ENCODE measurements at regions not wholly inside any gene's neighbourhood (a gene's known extent, or its start where the extent isn't known, plus 50 kb on each side); places are given as distances from the start of the nearest gene placed in this dataset.
"Not testable (repeated sequence)": the region's sequence is repeated elsewhere in the genome, so short reads cannot be mapped to it uniquely, and the experiment has no call there.

- H3K4me3 ChIP-seq (ENCODE audit: low read depth in 1 of 2, low read length in 2 of 2); H3K9me3 ChIP-seq (ENCODE audit: control insufficient read depth in 1 of 2, low read length in 2 of 2); H3K4me1 ChIP-seq (ENCODE audit: control insufficient read depth in 1 of 2, insufficient read depth in 2 of 2, low read length in 2 of 2); H3K27ac ChIP-seq (ENCODE audit: low read depth, low read length); H3K9ac ChIP-seq (ENCODE audit: low read depth in 1 of 2, low read length in 2 of 2); H3K36me3 ChIP-seq (ENCODE audit: control insufficient read depth in 1 of 2, insufficient read depth in 2 of 2, low read length in 2 of 2); H3K27me3 ChIP-seq (ENCODE audit: control insufficient read depth in 1 of 2, insufficient read depth in 2 of 2, low read length in 2 of 2): not testable (repeated sequence)
Measured at GRCh38 chr18:22764005-22764404, 169.1 kb upstream of the RBBP8 start.

GRCh38 chr18:22765896-22766295, 167.2 kb upstream of the RBBP8 start:
- Histone ChIP-seq H3K9ac (ENCODE audit: low read depth in 1 of 2, low read length in 2 of 2) (no peak overlapping the region), H3K4me3 (ENCODE audit: low read depth in 1 of 2, low read length in 2 of 2) (no peak overlapping the region)

GRCh38 chr18:22767653-22768052, 165.5 kb upstream of the RBBP8 start:
- Histone ChIP-seq H3K9me3 (ENCODE audit: control insufficient read depth in 1 of 2, low read length in 2 of 2) (no peaks in the 10 kb centered on the region), H3K4me1 (ENCODE audit: control insufficient read depth in 1 of 2, insufficient read depth in 2 of 2, low read length in 2 of 2) (no peaks in the 10 kb centered on the region), H3K36me3 (ENCODE audit: control insufficient read depth in 1 of 2, insufficient read depth in 2 of 2, low read length in 2 of 2) (no peaks in the 10 kb centered on the region), H3K4me3 (ENCODE audit: low read depth in 1 of 2, low read length in 2 of 2) (no peak overlapping the region), H3K9ac (ENCODE audit: low read depth in 1 of 2, low read length in 2 of 2) (no peak overlapping the region), H3K27ac (ENCODE audit: low read depth, low read length) (no peak overlapping the region), H3K27me3 (ENCODE audit: control insufficient read depth in 1 of 2, insufficient read depth in 2 of 2, low read length in 2 of 2) (no peaks in the 10 kb centered on the region)

More at GRCh38 chr18:22765896-22766295, 167.2 kb upstream of the RBBP8 start:
- no peaks in the 10 kb centered on the region for H3K36me3 ChIP-seq (ENCODE audit: control insufficient read depth in 1 of 2, insufficient read depth in 2 of 2, low read length in 2 of 2)
- H3K9me3 ChIP-seq (ENCODE audit: control insufficient read depth in 1 of 2, low read length in 2 of 2), result no peaks in the 10 kb centered on the region
- no peaks in the 10 kb centered on the region for H3K4me1 ChIP-seq (ENCODE audit: control insufficient read depth in 1 of 2, insufficient read depth in 2 of 2, low read length in 2 of 2)
- H3K27me3 ChIP-seq (ENCODE audit: control insufficient read depth in 1 of 2, insufficient read depth in 2 of 2, low read length in 2 of 2), result no peaks in the 10 kb centered on the region
- H3K27ac ChIP-seq (ENCODE audit: low read depth, low read length), result no peak overlapping the region

- H3K27ac ChIP-seq (ENCODE audit: low read depth, low read length), result no peak overlapping the region
- no peaks in the 10 kb centered on the region for H3K27me3 ChIP-seq (ENCODE audit: control insufficient read depth in 1 of 2, insufficient read depth in 2 of 2, low read length in 2 of 2)
- no peaks in the 10 kb centered on the region for H3K9me3 ChIP-seq (ENCODE audit: control insufficient read depth in 1 of 2, low read length in 2 of 2)
- H3K4me1 ChIP-seq (ENCODE audit: control insufficient read depth in 1 of 2, insufficient read depth in 2 of 2, low read length in 2 of 2), result no peaks in the 10 kb centered on the region
- H3K36me3 ChIP-seq (ENCODE audit: control insufficient read depth in 1 of 2, insufficient read depth in 2 of 2, low read length in 2 of 2), result no peaks in the 10 kb centered on the region
- no peak overlapping the region for H3K4me3 ChIP-seq (ENCODE audit: low read depth in 1 of 2, low read length in 2 of 2)
- H3K9ac ChIP-seq (ENCODE audit: low read depth in 1 of 2, low read length in 2 of 2), result no peak overlapping the region
Measured at GRCh38 chr18:22773944-22774343, 159.2 kb upstream of the RBBP8 start.

- H3K27me3 ChIP-seq (ENCODE audit: control insufficient read depth in 1 of 2, insufficient read depth in 2 of 2, low read length in 2 of 2), result no peaks in the 10 kb centered on the region
Measured at GRCh38 chr18:22778996-22779395, 154.1 kb upstream of the RBBP8 start.

GRCh38 chr18:22783245-22783644, 149.9 kb upstream of the RBBP8 start:
- no peaks in the 10 kb centered on the region for H3K4me1 ChIP-seq (ENCODE audit: control insufficient read depth in 1 of 2, insufficient read depth in 2 of 2, low read length in 2 of 2)
- no peak overlapping the region for H3K9ac ChIP-seq (ENCODE audit: low read depth in 1 of 2, low read length in 2 of 2)
- H3K4me3 ChIP-seq (ENCODE audit: low read depth in 1 of 2, low read length in 2 of 2), result no peak overlapping the region
- H3K27me3 ChIP-seq (ENCODE audit: control insufficient read depth in 1 of 2, insufficient read depth in 2 of 2, low read length in 2 of 2), result no peaks in the 10 kb centered on the region
- H3K36me3 ChIP-seq (ENCODE audit: control insufficient read depth in 1 of 2, insufficient read depth in 2 of 2, low read length in 2 of 2), result no peaks in the 10 kb centered on the region
- no peaks in the 10 kb centered on the region for H3K9me3 ChIP-seq (ENCODE audit: control insufficient read depth in 1 of 2, low read length in 2 of 2)
- no peak overlapping the region for H3K27ac ChIP-seq (ENCODE audit: low read depth, low read length)

More at GRCh38 chr18:22778996-22779395, 154.1 kb upstream of the RBBP8 start:
- Histone ChIP-seq H3K9ac (ENCODE audit: low read depth in 1 of 2, low read length in 2 of 2) (no peak overlapping the region), H3K36me3 (ENCODE audit: control insufficient read depth in 1 of 2, insufficient read depth in 2 of 2, low read length in 2 of 2) (no peaks in the 10 kb centered on the region), H3K27ac (ENCODE audit: low read depth, low read length) (no peak overlapping the region), H3K4me1 (ENCODE audit: control insufficient read depth in 1 of 2, insufficient read depth in 2 of 2, low read length in 2 of 2) (no peaks in the 10 kb centered on the region), H3K9me3 (ENCODE audit: control insufficient read depth in 1 of 2, low read length in 2 of 2) (no peaks in the 10 kb centered on the region), H3K4me3 (ENCODE audit: low read depth in 1 of 2, low read length in 2 of 2) (no peak overlapping the region)

GRCh38 chr18:22783662-22784076, 149.5 kb upstream of the RBBP8 start:
- no peak overlapping the region for H3K27ac ChIP-seq (ENCODE audit: low read depth, low read length)
- no peaks in the 10 kb centered on the region for H3K36me3 ChIP-seq (ENCODE audit: control insufficient read depth in 1 of 2, insufficient read depth in 2 of 2, low read length in 2 of 2)
- no peak overlapping the region for H3K4me3 ChIP-seq (ENCODE audit: low read depth in 1 of 2, low read length in 2 of 2)
- H3K4me1 ChIP-seq (ENCODE audit: control insufficient read depth in 1 of 2, insufficient read depth in 2 of 2, low read length in 2 of 2), result no peaks in the 10 kb centered on the region
- H3K9me3 ChIP-seq (ENCODE audit: control insufficient read depth in 1 of 2, low read length in 2 of 2), result no peaks in the 10 kb centered on the region
- H3K9ac ChIP-seq (ENCODE audit: low read depth in 1 of 2, low read length in 2 of 2), result no peak overlapping the region
- no peaks in the 10 kb centered on the region for H3K27me3 ChIP-seq (ENCODE audit: control insufficient read depth in 1 of 2, insufficient read depth in 2 of 2, low read length in 2 of 2)

GRCh38 chr18:22789052-22789451, 144.1 kb upstream of the RBBP8 start:
- Histone ChIP-seq H3K4me3 (ENCODE audit: low read depth in 1 of 2, low read length in 2 of 2) (no peak overlapping the region), H3K27ac (ENCODE audit: low read depth, low read length) (no peak overlapping the region), H3K9me3 (ENCODE audit: control insufficient read depth in 1 of 2, low read length in 2 of 2) (no peaks in the 10 kb centered on the region), H3K9ac (ENCODE audit: low read depth in 1 of 2, low read length in 2 of 2) (no peak overlapping the region), H3K27me3 (ENCODE audit: control insufficient read depth in 1 of 2, insufficient read depth in 2 of 2, low read length in 2 of 2) (no peaks in the 10 kb centered on the region), H3K36me3 (ENCODE audit: control insufficient read depth in 1 of 2, insufficient read depth in 2 of 2, low read length in 2 of 2) (no peaks in the 10 kb centered on the region), H3K4me1 (ENCODE audit: control insufficient read depth in 1 of 2, insufficient read depth in 2 of 2, low read length in 2 of 2) (no peaks in the 10 kb centered on the region)

GRCh38 chr18:22789600-22789999, 143.5 kb upstream of the RBBP8 start:
- H3K4me1 ChIP-seq (ENCODE audit: control insufficient read depth in 1 of 2, insufficient read depth in 2 of 2, low read length in 2 of 2), result no peaks in the 10 kb centered on the region
- no peak overlapping the region for H3K4me3 ChIP-seq (ENCODE audit: low read depth in 1 of 2, low read length in 2 of 2)
- no peak overlapping the region for H3K27ac ChIP-seq (ENCODE audit: low read depth, low read length)
- H3K9ac ChIP-seq (ENCODE audit: low read depth in 1 of 2, low read length in 2 of 2), result no peak overlapping the region
- H3K27me3 ChIP-seq (ENCODE audit: control insufficient read depth in 1 of 2, insufficient read depth in 2 of 2, low read length in 2 of 2), result no peaks in the 10 kb centered on the region
- no peaks in the 10 kb centered on the region for H3K9me3 ChIP-seq (ENCODE audit: control insufficient read depth in 1 of 2, low read length in 2 of 2)
- no peaks in the 10 kb centered on the region for H3K36me3 ChIP-seq (ENCODE audit: control insufficient read depth in 1 of 2, insufficient read depth in 2 of 2, low read length in 2 of 2)

- Histone ChIP-seq H3K9me3 (ENCODE audit: control insufficient read depth in 1 of 2, low read length in 2 of 2) (no peaks in the 10 kb centered on the region), H3K4me3 (ENCODE audit: low read depth in 1 of 2, low read length in 2 of 2) (no peak overlapping the region), H3K36me3 (ENCODE audit: control insufficient read depth in 1 of 2, insufficient read depth in 2 of 2, low read length in 2 of 2) (no peaks in the 10 kb centered on the region), H3K9ac (ENCODE audit: low read depth in 1 of 2, low read length in 2 of 2) (no peak overlapping the region), H3K27ac (ENCODE audit: low read depth, low read length) (no peak overlapping the region), H3K27me3 (ENCODE audit: control insufficient read depth in 1 of 2, insufficient read depth in 2 of 2, low read length in 2 of 2) (no peaks in the 10 kb centered on the region), H3K4me1 (ENCODE audit: control insufficient read depth in 1 of 2, insufficient read depth in 2 of 2, low read length in 2 of 2) (no peaks in the 10 kb centered on the region)
Measured at GRCh38 chr18:22790545-22791309, 142.4 kb upstream of the RBBP8 start.

- Histone ChIP-seq H3K27me3 (ENCODE audit: control insufficient read depth in 1 of 2, insufficient read depth in 2 of 2, low read length in 2 of 2) (no peaks in the 10 kb centered on the region), H3K36me3 (ENCODE audit: control insufficient read depth in 1 of 2, insufficient read depth in 2 of 2, low read length in 2 of 2) (no peaks in the 10 kb centered on the region), H3K9me3 (ENCODE audit: control insufficient read depth in 1 of 2, low read length in 2 of 2) (no peaks in the 10 kb centered on the region), H3K4me1 (ENCODE audit: control insufficient read depth in 1 of 2, insufficient read depth in 2 of 2, low read length in 2 of 2) (no peaks in the 10 kb centered on the region), H3K9ac (ENCODE audit: low read depth in 1 of 2, low read length in 2 of 2) (no peak overlapping the region), H3K4me3 (ENCODE audit: low read depth in 1 of 2, low read length in 2 of 2) (no peak overlapping the region), H3K27ac (ENCODE audit: low read depth, low read length) (no peak overlapping the region)
Measured at GRCh38 chr18:22791310-22791610, 141.9 kb upstream of the RBBP8 start.
